CD14-positive monocyte (primary cell): ENCODE measurements at regions not wholly inside any gene's neighbourhood (a gene's known extent, or its start where the extent isn't known, plus 50 kb on each side); places are given as distances from the start of the nearest gene placed in this dataset.

Experiments
- DNase-seq, 3 donors: peaks; one replicate each; pipeline ENCODE4 v3.0.0-alpha.2; 2011 to 2022
- H2AFZ ChIP-seq: 2 replicates; pipeline ENCODE4 v1.6.0; 2012; ENCODE audit warnings: mild to moderate bottlenecking, low read depth, low read length, inconsistent platforms; ENCODE audit not compliant: insufficient read depth, poor library complexity, severe bottlenecking
- H3K27ac ChIP-seq, 2 donors: 1 replicate in 1 of 2; 2 replicates in 1 of 2; pipeline ENCODE4 v1.5.1; 2012 to 2013; ENCODE audit warnings: low read length in 2 of 2, control low read depth in 1 of 2, inconsistent platforms in 1 of 2, low read depth in 1 of 2, mild to moderate bottlenecking in 1 of 2
- H3K27me3 ChIP-seq, 2 donors: one replicate each; pipeline versions ENCODE4 v1.6.0 to v1.6.1; 2011 to 2013; ENCODE audit warnings: low read length in 2 of 2; ENCODE audit not compliant: control insufficient read depth in 2 of 2, insufficient read depth in 2 of 2
- H3K36me3 ChIP-seq, 2 donors: replicated peaks in 1 of 2; 1 replicate in 1 of 2; 2 replicates in 1 of 2; pipeline versions ENCODE4 v1.5.1 to v1.6.1; 2012 to 2013; ENCODE audit warnings: low read length in 2 of 2, control low read depth in 1 of 2, inconsistent platforms in 1 of 2, mild to moderate bottlenecking in 1 of 2; ENCODE audit not compliant: insufficient read depth in 2 of 2, control insufficient read depth in 1 of 2
- H3K4me1 ChIP-seq, 2 donors: 1 replicate in 1 of 2; 2 replicates in 1 of 2; pipeline versions ENCODE4 v1.5.1 to v1.6.1; 2012 to 2013; ENCODE audit warnings: low read length in 2 of 2, control low read depth in 1 of 2, inconsistent platforms in 1 of 2, mild to moderate bottlenecking in 1 of 2, moderate library complexity in 1 of 2; ENCODE audit not compliant: insufficient read depth in 2 of 2, control insufficient read depth in 1 of 2
- H3K4me2 ChIP-seq: replicated peaks from 2 replicates; pipeline ENCODE3; 2012; ENCODE audit warnings: low read length, moderate library complexity, mild to moderate bottlenecking; ENCODE audit not compliant: poor library complexity, severe bottlenecking; ENCODE audit errors: extremely low read depth
- H3K4me3 ChIP-seq, 3 experiments: fragments of 200-600 bp in 1 of 3; sonication (generic) in 1 of 3; replicated peaks in 1 of 3; 1 replicate in 2 of 3; 2 replicates in 1 of 3; pipeline ENCODE4 v1.5.1; 2011 to 2013; ENCODE audit warnings: low read length in 3 of 3, mild to moderate bottlenecking in 3 of 3, control low read depth in 2 of 3, low read depth in 2 of 3, inconsistent platforms in 1 of 3, moderate library complexity in 1 of 3
- H3K79me2 ChIP-seq: 2 replicates; pipeline ENCODE4 v1.6.0; 2012; ENCODE audit warnings: mild to moderate bottlenecking, control low read depth, inconsistent platforms, low read length, moderate library complexity; ENCODE audit not compliant: insufficient read depth
- H3K9ac ChIP-seq: 2 replicates; pipeline ENCODE4 v1.6.0; 2017; ENCODE audit warnings: low read length, mild to moderate bottlenecking; ENCODE audit not compliant: insufficient read depth, poor library complexity, severe bottlenecking
- H3K9me3 ChIP-seq, 2 donors: replicated peaks in 1 of 2; 1 replicate in 1 of 2; 2 replicates in 1 of 2; pipeline versions ENCODE4 v1.5.1 to v1.6.1; 2012 to 2013; ENCODE audit warnings: low read length in 2 of 2, control low read depth in 1 of 2; ENCODE audit not compliant: control insufficient read depth in 1 of 2, insufficient read depth in 1 of 2
- H4K20me1 ChIP-seq: 2 replicates; pipeline ENCODE4 v1.6.0; 2012; ENCODE audit warnings: mild to moderate bottlenecking, low read length, control low read depth, moderate library complexity; ENCODE audit not compliant: insufficient read depth
- H3K27ac Mint-ChIP-seq, 7 donors: one replicate each; pipeline ENCODE4 v1.8.0; 2020; ENCODE audit warnings: mild to moderate bottlenecking in 7 of 7, mixed read lengths in 7 of 7, moderate library complexity in 6 of 7, inconsistent platforms in 2 of 7
- H3K27me3 Mint-ChIP-seq, 3 donors: one replicate each; pipeline ENCODE4 v1.8.0; 2021 to 2022; ENCODE audit warnings: low read depth in 3 of 3, mild to moderate bottlenecking in 3 of 3, mixed read lengths in 3 of 3, moderate library complexity in 3 of 3, inconsistent platforms in 1 of 3
- H3K36me3 Mint-ChIP-seq, 2 donors: one replicate each; pipeline ENCODE4 v1.8.0; 2020; ENCODE audit warnings: mixed read lengths in 2 of 2, inconsistent platforms in 1 of 2, mild to moderate bottlenecking in 1 of 2
- H3K4me1 Mint-ChIP-seq: one replicate; pipeline ENCODE4 v1.8.0; 2020; ENCODE audit warnings: mild to moderate bottlenecking, mixed read lengths
- H3K4me3 Mint-ChIP-seq, 2 donors: one replicate each; pipeline ENCODE4 v1.8.0; 2020; ENCODE audit warnings: mild to moderate bottlenecking in 2 of 2, mixed read lengths in 2 of 2, moderate library complexity in 1 of 2
- H3K9me3 Mint-ChIP-seq, 7 donors: one replicate each; pipeline ENCODE4 v1.8.0; 2020 to 2022; ENCODE audit warnings: mixed read lengths in 7 of 7, mild to moderate bottlenecking in 6 of 7, moderate library complexity in 6 of 7, inconsistent platforms in 2 of 7
- CTCF ChIP-seq: fragments of 200-600 bp; IDR thresholded peaks from one replicate; pipeline ENCODE4 v1.8.0; 2022; ENCODE audit warnings: antibody characterized with exemption, mild to moderate bottlenecking
- WGBS: methylation state at CpG from one replicate; pipeline ENCODE4 v1.1.5; 2013; ENCODE audit warnings: missing lambda C conversion rate; ENCODE audit not compliant: insufficient coverage; 5-methylcytosine and 5-hydroxymethylcytosine counted together
- intact Hi-C, 2 donors: fragments of 100-400 bp; cut with micrococcal nuclease; formaldehyde crosslinking; loops; one replicate each; pipeline versions ENCODE4 v1.15.0 to v1.15.1; 2023

GRCh38 chr1:232386721-232387510 is 243.0 kb downstream of the SIPA1L2 start:
- peaks cover 0 to 4% (median 1%) of the 10 kb centered on the region in 7 donors for H3K9me3 Mint-ChIP-seq
- Histone ChIP-seq H3K36me3 (no peaks in the 10 kb centered on the region), H3K4me1 (no peaks in the 10 kb centered on the region), H3K27ac (no peak overlapping the region), H3K9me3 (no peaks in the 10 kb centered on the region), H3K9ac (no peak overlapping the region), H3K27me3 (no peaks in the 10 kb centered on the region), H3K79me2 (no peaks in the 10 kb centered on the region), H3K4me2 (no peak overlapping the region), H2AFZ (no peak overlapping the region), H4K20me1 (no peaks in the 10 kb centered on the region), H3K4me3 (no peak overlapping the region)
- no peak overlapping the region for H3K27ac Mint-ChIP-seq
- TF ChIP-seq CTCF = no peak
- no peak overlapping the region for H3K4me3 Mint-ChIP-seq
- intact Hi-C loops = no loop called here
- WGBS = 90% methylated on average over 5 of the region's 9 CpGs
- no peaks in the 10 kb centered on the region for H3K36me3 Mint-ChIP-seq
- H3K4me1 Mint-ChIP-seq = no peaks in the 10 kb centered on the region
- no peak for DNase-seq
- peaks cover 5 to 18% (median 9%) of the 10 kb centered on the region in 3 donors for H3K27me3 Mint-ChIP-seq

- intact Hi-C loops = no loop called here
- WGBS = 79% methylated on average over 9 of the region's 9 CpGs
- H3K9me3 Mint-ChIP-seq = peaks cover 0 to 4% (median 0%) of the 10 kb centered on the region in 7 donors
- H3K27me3 Mint-ChIP-seq = peaks cover 5 to 18% (median 14%) of the 10 kb centered on the region in 3 donors
- Histone ChIP-seq H2AFZ (no peak overlapping the region), H3K36me3 (no peaks in the 10 kb centered on the region), H3K27me3 (no peaks in the 10 kb centered on the region), H3K4me2 (no peak overlapping the region), H3K79me2 (no peaks in the 10 kb centered on the region), H3K9me3 (no peaks in the 10 kb centered on the region), H3K4me3 (no peak overlapping the region), H3K4me1 (no peaks in the 10 kb centered on the region), H4K20me1 (no peaks in the 10 kb centered on the region), H3K9ac (no peak overlapping the region), H3K27ac (no peak overlapping the region)
- no peak overlapping the region for H3K27ac Mint-ChIP-seq
- H3K4me3 Mint-ChIP-seq = no peak overlapping the region
- no peak for TF ChIP-seq CTCF
- no peak for DNase-seq
- H3K36me3 Mint-ChIP-seq = no peaks in the 10 kb centered on the region
- no peaks in the 10 kb centered on the region for H3K4me1 Mint-ChIP-seq
These were observed 243.6 kb downstream of the SIPA1L2 start for GRCh38 chr1:232386294-232386693.
